RPMI8226 (cell line): ENCODE measurements at regions not wholly inside any gene's neighbourhood (a gene's known extent, or its start where the extent isn't known, plus 50 kb on each side); places are given as distances from the start of the nearest gene placed in this dataset.

Experiments
- DNase-seq: peaks from one replicate; pipeline ENCODE4 v3.0.0-alpha.2; 2015

DNA sequence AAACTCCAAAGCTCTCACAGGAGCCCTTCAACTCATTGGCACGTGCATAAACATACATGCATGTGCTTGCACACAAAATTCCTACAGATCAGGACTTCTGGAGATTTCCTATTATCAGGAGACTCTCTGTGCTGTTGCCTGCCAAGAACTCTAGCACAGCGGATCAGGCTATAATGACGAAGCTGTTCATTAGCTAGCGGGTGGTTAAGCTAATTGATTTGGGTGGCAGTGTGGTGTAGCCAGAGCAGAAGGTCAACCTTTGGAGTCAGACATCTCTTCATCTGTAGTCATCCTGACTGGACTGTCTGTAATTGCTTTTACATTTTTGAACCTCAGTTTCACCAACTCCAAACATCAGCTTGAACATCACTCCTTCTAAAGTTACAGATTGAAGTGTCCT lies 69.0 kb downstream of the KIF2B start:
- DNase-seq = no peak

DNA sequence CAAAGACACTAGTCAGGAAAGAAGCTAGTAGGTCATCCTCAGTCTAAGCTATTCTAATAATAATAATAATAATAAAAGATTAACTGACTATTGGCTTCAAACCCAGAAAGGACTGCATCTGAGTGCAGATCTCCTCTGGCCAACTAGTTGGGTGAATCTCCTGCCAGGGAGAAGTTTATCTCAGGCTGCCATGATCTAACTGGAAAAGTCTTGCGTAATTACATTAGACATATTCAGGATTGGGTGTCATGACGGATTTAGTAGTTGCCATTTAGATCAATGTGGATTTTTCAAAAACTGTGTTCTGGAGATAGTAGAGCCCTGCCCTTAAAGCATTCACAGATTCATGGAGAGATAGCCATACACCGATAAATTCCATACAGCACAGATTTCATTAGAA lies 69.5 kb downstream of the KIF2B start:
- no peak for DNase-seq

GRCh38 chr17:53894591-53894990 lies 71.9 kb downstream of the KIF2B start:
- no peak for DNase-seq

DNA sequence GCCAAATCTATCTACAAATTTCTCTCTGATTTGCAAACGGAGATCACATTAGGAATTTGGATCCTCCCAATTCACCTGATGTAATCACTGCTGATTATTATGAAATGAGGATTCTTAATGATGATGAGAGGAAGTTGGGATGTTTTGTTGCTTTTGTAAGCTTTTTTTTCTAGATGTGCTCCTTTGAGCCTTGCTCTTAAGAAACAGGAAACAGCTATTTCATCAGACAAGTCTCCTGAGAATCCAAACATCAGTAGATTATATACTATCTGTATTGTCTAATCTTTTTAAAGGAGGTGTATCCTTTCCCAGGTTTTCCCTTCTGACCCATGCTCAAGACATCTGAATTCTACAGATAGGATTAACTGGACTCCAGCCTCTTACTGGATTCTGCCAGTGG lies 73.3 kb downstream of the KIF2B start:
- DNase-seq = no peak

DNA sequence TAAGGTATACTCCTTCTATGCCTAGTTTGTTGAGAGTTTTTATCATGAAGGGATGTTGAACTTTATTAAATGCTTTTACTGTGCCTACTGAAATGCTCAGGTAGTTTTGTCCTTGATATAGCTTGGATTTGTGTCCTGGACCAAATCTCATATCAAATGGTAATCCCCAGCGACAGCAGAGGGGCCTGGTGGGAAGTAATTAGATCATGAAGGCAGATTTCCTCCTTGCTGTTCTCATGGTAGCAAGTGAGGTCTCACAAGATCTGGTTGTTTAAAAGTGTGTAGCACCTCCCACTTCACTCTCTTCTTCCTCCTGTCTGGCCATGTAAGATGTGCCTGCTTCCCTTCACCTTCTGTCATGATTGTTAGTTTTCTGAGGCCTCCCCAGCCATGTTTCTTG lies 78.2 kb downstream of the KIF2B start:
- DNase-seq = no peak

GRCh38 chr17:53907435-53907834 lies 84.7 kb downstream of the KIF2B start:
- no peak for DNase-seq

GRCh38 chr17:53909802-53910201 lies 87.1 kb downstream of the KIF2B start:
- no peak for DNase-seq

DNA sequence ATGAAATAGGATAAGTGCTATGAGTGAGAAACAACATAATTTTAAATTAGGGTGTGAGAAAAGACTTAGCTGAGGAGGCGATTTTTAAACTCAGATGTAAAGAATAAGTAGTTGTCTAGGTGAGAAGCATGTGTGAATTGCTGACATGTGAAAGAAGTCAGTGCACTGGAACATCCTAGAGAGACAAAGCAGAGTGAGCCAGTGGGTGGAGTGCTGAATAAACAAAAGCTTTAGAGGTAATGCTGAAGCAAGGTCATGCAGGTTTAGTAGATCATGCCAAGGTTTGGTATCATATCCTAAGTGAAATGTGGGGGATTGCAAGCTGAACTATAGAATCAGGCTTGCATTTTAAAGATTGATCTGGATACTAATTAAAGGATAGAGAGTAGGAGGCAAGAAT lies 89.4 kb downstream of the KIF2B start:
- no peak for DNase-seq

- DNase-seq = no peak
Observed at GRCh38 chr17:53919356-53919755, 96.6 kb downstream of the KIF2B start.

- DNase-seq = no peak
Observed at GRCh38 chr17:53924530-53925455, 102.1 kb downstream of the KIF2B start.

- DNase-seq = no peak
Observed at GRCh38 chr17:53932386-53932785, 109.7 kb downstream of the KIF2B start.

DNA sequence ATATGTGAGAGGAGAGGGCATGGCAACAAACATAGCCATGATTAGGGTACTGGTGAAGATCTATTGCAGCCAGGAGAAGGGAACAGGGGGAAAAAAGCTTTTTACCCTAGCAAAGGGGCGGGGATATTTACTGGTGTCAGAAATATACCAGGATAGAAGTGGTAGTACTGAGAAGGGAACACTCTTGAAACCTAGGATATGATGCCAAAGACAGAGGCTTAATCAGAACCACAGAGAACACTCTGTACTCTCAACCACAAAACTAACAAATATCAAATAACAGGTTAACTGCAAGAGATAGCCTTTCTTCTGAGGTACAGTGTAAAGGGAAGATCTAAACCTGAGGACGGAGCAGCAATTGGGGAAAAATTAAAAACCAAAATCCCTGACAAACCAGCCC lies 112.2 kb downstream of the KIF2B start:
- DNase-seq = no peak

DNA sequence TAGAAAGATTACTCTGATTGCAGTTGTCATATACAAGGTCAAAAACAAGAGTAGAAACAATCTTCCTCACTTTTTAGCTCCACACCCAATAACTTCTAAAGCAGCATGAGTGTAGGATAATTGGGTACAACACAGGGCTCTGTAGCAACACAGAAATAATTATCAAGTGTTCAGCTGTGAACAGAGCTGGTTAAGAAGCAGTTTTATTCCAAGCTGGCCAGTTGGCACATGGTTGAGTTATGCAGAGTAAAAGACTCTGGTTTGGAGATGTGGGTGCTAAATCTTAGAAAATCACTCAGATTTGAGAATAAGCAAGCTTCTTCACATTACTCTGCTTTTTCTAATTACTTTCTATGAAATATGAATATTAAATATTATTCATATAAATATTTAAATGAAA lies 118.5 kb downstream of the KIF2B start:
- no peak for DNase-seq

DNA sequence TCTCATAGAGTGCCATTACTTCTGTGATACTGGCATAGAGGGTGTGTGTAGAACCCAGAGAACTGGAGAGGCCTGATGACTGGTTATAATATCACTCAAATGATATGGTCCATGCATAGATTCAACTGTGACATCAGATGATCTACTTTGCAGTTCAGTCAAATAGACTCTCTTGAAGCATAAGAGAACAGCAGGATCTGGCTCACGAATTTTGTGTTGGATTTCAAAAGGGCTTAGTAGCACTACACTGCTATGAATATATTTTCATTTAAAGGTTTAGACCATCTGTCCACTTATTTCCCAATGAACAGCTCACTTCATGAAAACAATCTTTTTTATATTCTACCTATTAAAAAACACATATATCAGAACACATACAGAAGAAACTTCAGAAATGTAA lies 119.7 kb downstream of the KIF2B start:
- no peak for DNase-seq

DNA sequence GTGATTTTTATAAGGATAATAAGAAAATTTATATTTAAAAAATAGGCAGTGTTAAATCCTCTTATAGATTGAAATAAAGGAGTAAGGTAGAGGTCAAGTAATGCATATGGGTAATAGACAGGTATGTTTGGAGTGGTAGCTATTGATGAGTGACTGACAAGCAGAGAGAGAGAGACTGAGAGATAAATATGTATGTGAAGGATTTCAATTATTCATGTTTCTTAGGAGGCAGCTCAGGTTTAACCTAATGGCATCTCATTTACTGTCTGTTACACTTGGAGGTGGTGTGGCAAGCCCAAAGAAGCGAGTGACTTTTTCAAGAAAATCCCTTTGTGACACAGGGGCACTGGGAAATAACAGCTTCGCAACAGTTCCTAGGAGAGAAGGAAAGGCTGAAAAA lies 120.2 kb downstream of the KIF2B start:
- DNase-seq = no peak

- no peak for DNase-seq
Observed at GRCh38 chr17:53948323-53948722, 125.6 kb downstream of the KIF2B start.

DNA sequence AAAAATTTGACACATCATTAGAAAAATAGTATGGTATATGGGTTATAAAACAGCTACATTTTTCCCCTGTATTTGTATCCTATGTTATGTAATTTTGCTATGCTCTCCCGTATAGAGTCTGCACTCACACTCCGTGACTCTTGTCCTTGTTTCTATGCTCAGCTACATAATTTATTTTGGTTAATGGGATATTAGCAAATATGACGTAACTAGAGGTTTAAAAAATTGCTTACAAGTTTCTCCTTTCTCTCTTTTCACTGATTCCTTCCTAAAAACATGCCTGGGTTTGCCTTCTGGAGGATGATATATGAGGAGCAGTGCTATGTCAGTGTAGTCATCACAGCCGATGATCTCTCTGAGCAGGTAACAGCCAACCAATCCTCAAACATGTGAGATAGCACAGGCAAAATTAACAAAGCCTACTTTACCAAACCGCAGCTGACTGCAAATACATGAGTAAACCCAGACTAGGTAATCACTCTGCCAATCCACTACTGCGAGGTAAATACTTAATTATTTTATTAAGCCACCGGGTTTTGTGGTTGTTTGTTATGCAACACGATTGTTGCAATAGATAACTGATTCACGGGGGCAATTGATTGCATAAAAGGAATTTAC lies 126.9 kb downstream of the KIF2B start:
- no peak for DNase-seq

DNA sequence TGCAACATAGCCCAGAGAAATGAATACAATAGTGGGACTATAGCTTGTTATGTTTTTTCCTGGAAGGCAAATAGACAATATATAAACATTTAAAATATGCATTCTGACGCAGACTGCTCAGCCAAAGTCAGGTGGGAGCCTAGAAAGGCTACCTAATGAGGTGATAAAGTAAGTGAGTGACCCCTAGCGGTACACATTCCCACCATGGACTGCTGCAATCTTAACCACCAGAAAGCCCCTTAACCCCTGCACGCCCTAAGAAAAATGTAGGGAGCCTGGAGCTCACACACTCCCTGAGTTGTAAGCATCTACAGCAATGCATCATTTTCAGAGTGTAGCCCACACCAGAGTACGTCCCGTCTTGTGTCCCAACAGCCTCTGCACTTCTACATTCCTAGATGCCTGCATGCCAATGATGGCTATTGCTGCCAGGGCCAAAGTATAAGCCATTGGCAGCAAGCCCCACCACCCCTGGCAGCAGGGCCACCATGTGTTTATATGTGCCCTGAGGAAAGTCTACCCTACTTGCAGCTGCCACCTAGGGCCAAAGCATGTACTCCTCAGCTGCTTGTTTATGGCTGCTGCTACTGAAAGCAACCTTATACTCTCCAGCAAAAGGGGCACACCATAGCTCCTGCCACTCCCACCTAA lies 127.6 kb downstream of the KIF2B start:
- peak; percentile 7 for DNase-seq

DNA sequence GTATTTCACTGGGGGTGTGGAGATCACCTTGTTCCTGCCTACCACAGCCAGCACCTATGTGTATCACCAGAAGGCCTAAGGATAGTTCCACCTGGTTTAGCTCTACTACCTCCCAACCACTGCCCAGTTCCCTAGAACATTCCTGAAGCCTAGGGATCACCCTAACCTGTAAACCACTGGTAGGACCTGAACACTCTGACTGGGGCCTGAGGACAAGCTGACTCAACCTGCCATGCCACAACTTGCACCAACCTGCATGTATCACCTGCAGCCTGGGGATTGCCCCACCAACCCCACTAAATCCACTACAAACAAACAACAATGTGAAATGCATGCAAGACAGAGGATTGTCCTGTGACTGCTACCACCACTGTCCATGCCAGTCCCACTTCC lies 128.1 kb downstream of the KIF2B start:
- DNase-seq = no peak

DNA sequence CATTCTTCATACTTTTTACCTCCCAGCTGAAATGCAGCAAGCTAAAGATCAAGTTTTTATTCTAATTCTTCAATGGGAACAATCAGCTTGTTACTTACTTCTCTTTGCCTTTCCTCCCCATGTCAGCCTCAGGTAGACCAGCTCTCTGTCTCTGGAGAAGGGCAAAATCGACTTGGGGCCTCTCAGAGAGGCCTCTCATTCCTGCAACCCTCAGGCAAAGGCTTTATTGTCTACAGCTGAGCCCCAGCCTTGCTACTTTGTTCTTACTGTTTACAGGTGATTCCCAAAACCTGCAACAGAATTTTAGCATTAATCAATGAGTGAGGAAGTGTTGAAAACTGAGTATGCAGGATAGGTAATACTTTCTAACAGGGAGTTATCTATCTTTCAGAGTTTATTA lies 148.6 kb downstream of the KIF2B start:
- DNase-seq = no peak

GRCh38 chr17:53979991-53980390 lies 157.3 kb downstream of the KIF2B start:
- DNase-seq = no peak

GRCh38 chr17:53996131-53996530 lies 173.4 kb downstream of the KIF2B start:
- DNase-seq = no peak

GRCh38 chr17:53996890-53997289 lies 174.2 kb downstream of the KIF2B start:
- DNase-seq = no peak

DNA sequence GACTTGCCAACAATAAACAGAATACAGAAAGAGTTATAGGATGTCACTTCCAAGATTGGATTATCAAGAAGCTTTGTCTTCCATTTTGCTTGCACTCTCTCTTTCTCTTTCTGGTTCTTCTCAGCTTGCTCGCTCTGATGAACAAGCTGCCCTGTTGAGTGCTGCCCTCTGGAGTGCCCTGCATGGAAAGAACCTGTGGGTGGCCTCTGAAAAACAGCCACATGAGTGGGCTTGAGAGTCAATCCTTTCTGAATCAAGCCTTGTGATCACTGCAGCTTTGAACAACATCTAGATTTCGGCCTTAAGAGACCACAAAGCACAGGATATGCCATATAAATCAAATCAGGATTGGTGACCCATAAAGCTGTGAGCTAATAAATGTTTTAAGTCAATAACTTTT lies 185.1 kb downstream of the KIF2B start:
- no peak for DNase-seq
